GM21529 (cell line): ENCODE measurements at regions not wholly inside any gene's neighbourhood (a gene's known extent, or its start where the extent isn't known, plus 50 kb on each side); places are given as distances from the start of the nearest gene placed in this dataset.

Experiments
- ATAC-seq: cut with Tn5 transposase; IDR thresholded peaks from one replicate; pipeline ENCODE4 v1.9.1; 2021; ENCODE audit not compliant: unreplicated experiment

GRCh38 chr15:94673801-94674200 is 442.4 kb downstream of the MCTP2 start:
- no peak for ATAC-seq

GRCh38 chr15:94674296-94674695 is 442.9 kb downstream of the MCTP2 start:
- ATAC-seq = no peak

- ATAC-seq = no peak
Measured at GRCh38 chr15:94677202-94677790, 445.9 kb downstream of the MCTP2 start.

GRCh38 chr15:94682171-94682570 is 450.8 kb downstream of the MCTP2 start:
- no peak for ATAC-seq

GRCh38 chr15:94683902-94684301 is 452.5 kb downstream of the MCTP2 start:
- ATAC-seq = no peak

- ATAC-seq = no peak
Measured at GRCh38 chr15:94691169-94691568, 459.8 kb downstream of the MCTP2 start.

GRCh38 chr15:94692710-94693109 is 461.3 kb downstream of the MCTP2 start:
- no peak for ATAC-seq

GRCh38 chr15:94700211-94700610 is 468.9 kb downstream of the MCTP2 start:
- no peak for ATAC-seq

- ATAC-seq = no peak
Measured at GRCh38 chr15:94701281-94701985, 470.1 kb downstream of the MCTP2 start.

- ATAC-seq = no peak
Measured at GRCh38 chr15:94703596-94703995, 472.2 kb downstream of the MCTP2 start.

GRCh38 chr15:94704421-94704820 is 473.1 kb downstream of the MCTP2 start:
- no peak for ATAC-seq

- no peak for ATAC-seq
Measured at GRCh38 chr15:94704946-94705345, 473.6 kb downstream of the MCTP2 start.

- ATAC-seq = no peak
Measured at GRCh38 chr15:94709319-94709718, 478.0 kb downstream of the MCTP2 start.

- no peak for ATAC-seq
Measured at GRCh38 chr15:94722024-94722636, 490.8 kb downstream of the MCTP2 start.

- ATAC-seq = no peak
Measured at GRCh38 chr15:94723801-94724200, 492.4 kb downstream of the MCTP2 start.

GRCh38 chr15:94731286-94731685 is 499.9 kb downstream of the MCTP2 start:
- ATAC-seq = no peak

- no peak for ATAC-seq
Measured at GRCh38 chr15:94734460-94734859, 503.1 kb downstream of the MCTP2 start.

- no peak for ATAC-seq
Measured at GRCh38 chr15:94736236-94736635, 504.9 kb downstream of the MCTP2 start.

- ATAC-seq = no peak
Measured at GRCh38 chr15:94739639-94740038, 508.3 kb downstream of the MCTP2 start.

GRCh38 chr15:94740469-94740868 is 509.1 kb downstream of the MCTP2 start:
- no peak for ATAC-seq

GRCh38 chr15:94743668-94744067 is 512.3 kb downstream of the MCTP2 start:
- ATAC-seq = no peak

- ATAC-seq = no peak
Measured at GRCh38 chr15:94744080-94744793, 512.9 kb downstream of the MCTP2 start.
